ENCODE measurements at regions not wholly inside any gene's neighbourhood (a gene's known extent, or its start where the extent isn't known, plus 50 kb on each side); places are given as distances from the start of the nearest gene placed in this dataset.

- Histone ChIP-seq H3K4me3 (ENCODE audit: low read length) (no peak overlapping the region), H3K9ac (ENCODE audit: low read depth, low read length) (no peak overlapping the region), H3K27me3 (ENCODE audit: insufficient read depth, low read length) (no peaks in the 10 kb centered on the region), H3K4me1 (ENCODE audit: insufficient read depth, low read length) (no peaks in the 10 kb centered on the region), H3K36me3 (ENCODE audit: insufficient read depth, low read length) (no peaks in the 10 kb centered on the region), H3K27ac (ENCODE audit: low read depth, low read length) (no peak overlapping the region), H3K9me3 (ENCODE audit: insufficient read depth, low read depth, low read length) (no peaks in the 10 kb centered on the region)
- no CpG with 5 or more reads among the region's 2 CpGs for WGBS
These were observed 519.7 kb upstream of the ZFP42 start for GRCh38 chr4:187475901-187476300.

GRCh38 chr4:187477224-187477623, 518.3 kb upstream of the ZFP42 start:
- H3K9ac ChIP-seq (ENCODE audit: low read depth, low read length): no peak overlapping the region
- H3K4me3 ChIP-seq (ENCODE audit: low read length): no peak overlapping the region
- no peaks in the 10 kb centered on the region for H3K27me3 ChIP-seq (ENCODE audit: insufficient read depth, low read length)
- H3K36me3 ChIP-seq (ENCODE audit: insufficient read depth, low read length): no peaks in the 10 kb centered on the region
- no peaks in the 10 kb centered on the region for H3K4me1 ChIP-seq (ENCODE audit: insufficient read depth, low read length)
- H3K27ac ChIP-seq (ENCODE audit: low read depth, low read length): no peak overlapping the region
- 72% methylated on average over 6 of the region's 6 CpGs for WGBS
- no peaks in the 10 kb centered on the region for H3K9me3 ChIP-seq (ENCODE audit: insufficient read depth, low read depth, low read length)

- no peaks in the 10 kb centered on the region for H3K4me1 ChIP-seq (ENCODE audit: insufficient read depth, low read length)
- no peak overlapping the region for H3K9ac ChIP-seq (ENCODE audit: low read depth, low read length)
- H3K36me3 ChIP-seq (ENCODE audit: insufficient read depth, low read length): no peaks in the 10 kb centered on the region
- H3K27ac ChIP-seq (ENCODE audit: low read depth, low read length): no peak overlapping the region
- no peaks in the 10 kb centered on the region for H3K9me3 ChIP-seq (ENCODE audit: insufficient read depth, low read depth, low read length)
- no peaks in the 10 kb centered on the region for H3K27me3 ChIP-seq (ENCODE audit: insufficient read depth, low read length)
- 94% methylated on average over 18 of the region's 18 CpGs for WGBS
- no peak overlapping the region for H3K4me3 ChIP-seq (ENCODE audit: low read length)
These were observed 517.1 kb upstream of the ZFP42 start for GRCh38 chr4:187478292-187479140.

GRCh38 chr4:187479511-187479910, 516.1 kb upstream of the ZFP42 start:
- Histone ChIP-seq H3K36me3 (ENCODE audit: insufficient read depth, low read length) (no peaks in the 10 kb centered on the region), H3K9me3 (ENCODE audit: insufficient read depth, low read depth, low read length) (no peaks in the 10 kb centered on the region), H3K4me3 (ENCODE audit: low read length) (no peak overlapping the region), H3K9ac (ENCODE audit: low read depth, low read length) (no peak overlapping the region), H3K27me3 (ENCODE audit: insufficient read depth, low read length) (no peaks in the 10 kb centered on the region), H3K4me1 (ENCODE audit: insufficient read depth, low read length) (no peaks in the 10 kb centered on the region), H3K27ac (ENCODE audit: low read depth, low read length) (no peak overlapping the region)
- WGBS: 96% methylated on average over 5 of the region's 6 CpGs

GRCh38 chr4:187480146-187481145, 515.1 kb upstream of the ZFP42 start:
- WGBS: 91% methylated on average over 9 of the region's 9 CpGs
- Histone ChIP-seq H3K27ac (ENCODE audit: low read depth, low read length) (no peak overlapping the region), H3K36me3 (ENCODE audit: insufficient read depth, low read length) (no peaks in the 10 kb centered on the region), H3K4me3 (ENCODE audit: low read length) (no peak overlapping the region), H3K4me1 (ENCODE audit: insufficient read depth, low read length) (no peaks in the 10 kb centered on the region), H3K9me3 (ENCODE audit: insufficient read depth, low read depth, low read length) (no peaks in the 10 kb centered on the region), H3K9ac (ENCODE audit: low read depth, low read length) (no peak overlapping the region), H3K27me3 (ENCODE audit: insufficient read depth, low read length) (no peaks in the 10 kb centered on the region)

GRCh38 chr4:187484186-187484585, 511.4 kb upstream of the ZFP42 start:
- Histone ChIP-seq H3K9ac (ENCODE audit: low read depth, low read length) (no peak overlapping the region), H3K27ac (ENCODE audit: low read depth, low read length) (no peak overlapping the region), H3K36me3 (ENCODE audit: insufficient read depth, low read length) (no peaks in the 10 kb centered on the region), H3K4me3 (ENCODE audit: low read length) (no peak overlapping the region), H3K4me1 (ENCODE audit: insufficient read depth, low read length) (no peaks in the 10 kb centered on the region), H3K9me3 (ENCODE audit: insufficient read depth, low read depth, low read length) (peaks cover 10% of the 10 kb centered on the region; the same call in 1 of the 2 replicates), H3K27me3 (ENCODE audit: insufficient read depth, low read length) (no peaks in the 10 kb centered on the region)
- WGBS: 92% methylated on average over 6 of the region's 6 CpGs

GRCh38 chr4:187485676-187486075, 509.9 kb upstream of the ZFP42 start:
- WGBS: 90% methylated on average over 2 of the region's 2 CpGs
- H3K4me1 ChIP-seq (ENCODE audit: insufficient read depth, low read length): no peaks in the 10 kb centered on the region
- H3K36me3 ChIP-seq (ENCODE audit: insufficient read depth, low read length): no peaks in the 10 kb centered on the region
- H3K27ac ChIP-seq (ENCODE audit: low read depth, low read length): no peak overlapping the region
- no peaks in the 10 kb centered on the region for H3K27me3 ChIP-seq (ENCODE audit: insufficient read depth, low read length)
- no peak overlapping the region for H3K9ac ChIP-seq (ENCODE audit: low read depth, low read length)
- peaks cover 13% of the 10 kb centered on the region; the same call in 1 of the 2 replicates for H3K9me3 ChIP-seq (ENCODE audit: insufficient read depth, low read depth, low read length)
- no peak overlapping the region for H3K4me3 ChIP-seq (ENCODE audit: low read length)

GRCh38 chr4:187491286-187491685, 504.3 kb upstream of the ZFP42 start:
- Histone ChIP-seq H3K27me3 (ENCODE audit: insufficient read depth, low read length) (no peaks in the 10 kb centered on the region), H3K4me1 (ENCODE audit: insufficient read depth, low read length) (no peaks in the 10 kb centered on the region), H3K27ac (ENCODE audit: low read depth, low read length) (no peak overlapping the region), H3K9me3 (ENCODE audit: insufficient read depth, low read depth, low read length) (peaks cover 13% of the 10 kb centered on the region; the same call in 1 of the 2 replicates), H3K4me3 (ENCODE audit: low read length) (no peak overlapping the region), H3K9ac (ENCODE audit: low read depth, low read length) (no peak overlapping the region), H3K36me3 (ENCODE audit: insufficient read depth, low read length) (no peaks in the 10 kb centered on the region)
- WGBS: 96% methylated on average over 5 of the region's 5 CpGs

- H3K4me1 ChIP-seq (ENCODE audit: insufficient read depth, low read length): no peaks in the 10 kb centered on the region
- no peaks in the 10 kb centered on the region for H3K36me3 ChIP-seq (ENCODE audit: insufficient read depth, low read length)
- H3K27ac ChIP-seq (ENCODE audit: low read depth, low read length): no peak overlapping the region
- H3K4me3 ChIP-seq (ENCODE audit: low read length): no peak overlapping the region
- H3K9ac ChIP-seq (ENCODE audit: low read depth, low read length): no peak overlapping the region
- 93% methylated on average over 2 of the region's 2 CpGs for WGBS
- no peaks in the 10 kb centered on the region for H3K27me3 ChIP-seq (ENCODE audit: insufficient read depth, low read length)
- peaks cover 10% of the 10 kb centered on the region; the same call in 1 of the 2 replicates for H3K9me3 ChIP-seq (ENCODE audit: insufficient read depth, low read depth, low read length)
These were observed 503.6 kb upstream of the ZFP42 start for GRCh38 chr4:187491959-187492358.

GRCh38 chr4:187493661-187494060, 501.9 kb upstream of the ZFP42 start:
- H3K27ac ChIP-seq (ENCODE audit: low read depth, low read length): no peak overlapping the region
- H3K4me1 ChIP-seq (ENCODE audit: insufficient read depth, low read length): no peaks in the 10 kb centered on the region
- no peak overlapping the region for H3K9ac ChIP-seq (ENCODE audit: low read depth, low read length)
- H3K36me3 ChIP-seq (ENCODE audit: insufficient read depth, low read length): no peaks in the 10 kb centered on the region
- no peaks in the 10 kb centered on the region for H3K27me3 ChIP-seq (ENCODE audit: insufficient read depth, low read length)
- no peak overlapping the region for H3K4me3 ChIP-seq (ENCODE audit: low read length)
- H3K9me3 ChIP-seq (ENCODE audit: insufficient read depth, low read depth, low read length): 0 out of 2 replicates have a peak, but pooled peaks cover 3% of the 10 kb centered on the region

GRCh38 chr4:187499956-187500355, 495.6 kb upstream of the ZFP42 start:
- Histone ChIP-seq H3K27ac (ENCODE audit: low read depth, low read length) (no peak overlapping the region), H3K9me3 (ENCODE audit: insufficient read depth, low read depth, low read length) (no peaks in the 10 kb centered on the region), H3K4me3 (ENCODE audit: low read length) (no peak overlapping the region), H3K27me3 (ENCODE audit: insufficient read depth, low read length) (no peaks in the 10 kb centered on the region), H3K36me3 (ENCODE audit: insufficient read depth, low read length) (no peaks in the 10 kb centered on the region), H3K9ac (ENCODE audit: low read depth, low read length) (no peak overlapping the region), H3K4me1 (ENCODE audit: insufficient read depth, low read length) (no peaks in the 10 kb centered on the region)
- 90% methylated on average over 4 of the region's 4 CpGs for WGBS

Measured in HUES64 (cell line).